NK-92 (cell line): ENCODE measurements at regions not wholly inside any gene's neighbourhood (a gene's known extent, or its start where the extent isn't known, plus 50 kb on each side); places are given as distances from the start of the nearest gene placed in this dataset.
"Not testable (repeated sequence)": the region's sequence is repeated elsewhere in the genome, so short reads cannot be mapped to it uniquely, and the experiment has no call there.

Experiments used
- DNase-seq: peaks from one replicate; lab custom pipeline; 2025; ENCODE audit not compliant: unreplicated experiment; lab: John Stamatoyannopoulos, UW

DNA sequence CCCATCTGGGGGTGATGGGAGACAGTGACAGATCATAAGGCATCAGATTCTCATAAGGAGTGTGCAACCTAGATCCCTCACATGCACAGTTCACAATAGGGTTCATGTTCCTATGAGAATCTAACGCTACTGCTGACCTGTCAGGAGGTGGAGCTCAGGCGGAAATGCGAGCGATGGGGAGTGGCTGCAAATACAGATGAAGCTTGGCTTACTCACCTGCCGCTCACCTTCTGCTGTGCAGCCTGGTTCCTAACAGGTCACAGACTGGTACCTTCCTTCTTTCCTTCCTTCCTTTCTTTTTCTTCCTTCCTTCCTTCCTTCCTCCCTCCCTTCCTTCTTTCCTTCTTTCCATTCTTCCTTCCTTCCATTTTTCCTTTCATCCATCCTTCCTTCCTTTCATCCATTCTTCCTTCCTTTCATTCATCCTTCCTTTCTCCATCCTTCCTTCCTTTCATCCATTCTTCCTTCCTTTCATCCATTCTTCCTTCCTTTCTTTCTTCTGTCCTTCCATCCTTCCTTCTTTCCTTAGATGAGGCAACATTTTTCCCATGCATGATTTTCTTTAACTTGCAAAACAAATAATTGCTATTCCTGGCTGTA lies 370.0 kb upstream of the AUTS2 start:
- no peak for DNase-seq

DNA sequence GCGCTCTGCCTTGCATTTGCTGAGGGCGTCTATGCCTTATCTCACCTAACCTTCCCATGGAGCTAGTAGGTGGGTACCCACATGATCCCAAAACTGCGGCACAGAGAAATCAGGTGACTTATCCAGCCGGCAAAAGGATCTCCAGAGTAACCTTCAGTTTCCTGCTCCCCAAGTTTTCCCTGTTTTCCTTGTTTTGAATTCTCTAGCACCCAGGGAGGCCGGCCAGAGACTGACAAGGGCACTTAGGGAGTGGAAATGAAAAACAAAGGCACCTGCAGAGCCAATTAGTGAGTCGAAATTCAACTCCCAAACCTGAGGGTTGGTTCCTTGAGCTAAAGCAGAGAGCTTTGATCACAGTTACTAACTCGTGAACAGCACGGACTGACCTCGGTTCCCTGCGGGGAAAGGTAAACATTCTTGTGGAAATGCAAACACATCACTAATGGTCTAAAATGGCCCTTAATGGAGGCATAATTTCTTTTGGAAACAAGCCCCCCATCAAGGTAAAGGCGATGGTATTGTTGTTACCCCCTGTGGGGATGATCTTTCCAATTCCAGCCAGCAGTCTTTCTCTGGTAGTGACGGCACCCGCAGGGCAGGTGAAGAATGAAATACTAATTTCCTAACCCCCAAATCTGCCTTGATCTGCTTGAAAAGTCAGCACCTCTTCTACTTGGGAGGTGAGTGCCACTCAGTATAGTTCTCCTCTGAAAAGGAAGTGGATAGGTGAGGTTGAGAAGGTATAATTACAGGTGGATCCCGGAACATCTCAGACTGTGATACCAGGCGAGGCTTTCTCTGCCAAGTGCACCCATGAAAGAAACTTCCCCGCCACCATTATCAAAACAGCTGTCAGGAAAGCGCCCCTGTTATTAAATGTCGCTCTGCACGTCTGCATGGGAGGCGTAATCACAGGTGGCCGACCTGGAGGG lies 365.6 kb upstream of the AUTS2 start:
- no peak for DNase-seq

DNA sequence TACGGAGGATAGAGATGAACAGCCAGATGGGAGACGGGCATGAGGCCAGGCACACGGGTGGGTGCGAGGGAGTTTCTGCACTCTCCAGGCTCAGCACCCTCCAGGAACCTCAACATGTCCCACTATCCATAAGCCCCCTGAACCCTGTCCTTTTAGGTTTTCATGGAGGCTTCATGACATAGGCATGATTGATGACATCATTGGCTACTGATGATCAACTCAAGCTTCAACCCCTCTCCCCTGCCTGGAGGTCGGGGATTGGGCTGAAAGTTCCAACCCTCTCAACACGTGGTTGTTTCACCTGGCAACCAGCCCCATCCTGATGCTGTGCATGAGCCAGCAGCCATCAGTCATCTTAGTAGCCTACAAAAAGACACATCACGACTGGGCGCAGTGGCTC lies 360.7 kb upstream of the AUTS2 start:
- no peak for DNase-seq

DNA sequence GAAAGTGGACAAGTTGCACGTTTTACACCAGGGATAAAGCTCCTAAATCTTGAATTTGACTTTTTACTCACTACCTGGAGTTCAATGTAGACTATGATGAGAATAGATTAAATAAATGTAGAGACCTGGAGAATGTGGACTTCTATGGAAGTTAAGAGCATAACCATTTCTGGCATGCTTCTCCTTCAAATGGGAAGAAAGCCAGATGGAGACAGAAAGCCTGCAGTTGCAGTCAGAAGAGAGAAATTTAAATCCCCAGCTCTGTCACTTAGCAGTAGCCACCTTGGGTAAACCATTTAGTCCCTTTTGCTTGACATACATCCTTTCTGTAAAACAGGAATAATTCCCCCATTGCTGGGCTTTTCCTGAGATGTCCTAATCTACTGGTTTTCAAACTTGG lies 355.3 kb upstream of the AUTS2 start:
- DNase-seq: no peak

DNA sequence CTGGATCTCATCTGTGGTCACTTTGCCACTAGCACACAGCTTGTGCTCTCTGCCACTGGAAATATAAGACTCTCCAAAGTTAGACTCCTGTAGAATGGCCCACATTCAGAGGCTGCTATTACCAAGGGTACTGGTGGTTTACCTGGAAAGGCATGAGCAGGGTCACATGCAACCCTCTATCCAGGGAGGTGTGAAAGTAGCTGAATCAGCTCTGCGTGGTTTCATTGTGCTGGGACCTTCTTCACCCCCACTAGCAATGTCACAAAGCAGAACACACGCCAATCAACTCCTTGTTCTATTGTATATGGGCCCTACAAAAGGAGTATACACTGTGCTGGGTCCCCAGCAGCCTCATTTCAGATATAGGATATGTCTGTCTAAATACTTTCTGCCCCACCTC lies 353.6 kb upstream of the AUTS2 start:
- no peak for DNase-seq

DNA sequence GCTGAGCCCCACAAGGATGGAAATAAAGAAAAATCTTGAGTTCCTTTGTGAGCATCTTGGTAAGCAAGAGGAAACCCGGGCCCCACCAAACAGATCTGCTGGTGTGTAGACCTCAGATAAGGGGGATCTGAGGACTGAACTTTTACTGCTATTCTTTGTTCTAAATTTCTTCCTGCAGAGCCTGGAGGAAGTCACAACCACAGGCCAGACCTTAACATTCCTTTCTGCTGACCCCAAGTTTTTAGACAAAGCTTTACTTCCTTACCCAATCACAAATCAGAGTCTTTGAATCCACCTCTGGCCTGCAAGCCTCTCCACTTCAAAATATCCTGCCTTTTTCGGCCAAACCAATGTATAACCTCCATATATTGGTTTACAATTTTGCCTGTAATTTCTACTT lies 352.6 kb upstream of the AUTS2 start:
- DNase-seq: no peak

DNA sequence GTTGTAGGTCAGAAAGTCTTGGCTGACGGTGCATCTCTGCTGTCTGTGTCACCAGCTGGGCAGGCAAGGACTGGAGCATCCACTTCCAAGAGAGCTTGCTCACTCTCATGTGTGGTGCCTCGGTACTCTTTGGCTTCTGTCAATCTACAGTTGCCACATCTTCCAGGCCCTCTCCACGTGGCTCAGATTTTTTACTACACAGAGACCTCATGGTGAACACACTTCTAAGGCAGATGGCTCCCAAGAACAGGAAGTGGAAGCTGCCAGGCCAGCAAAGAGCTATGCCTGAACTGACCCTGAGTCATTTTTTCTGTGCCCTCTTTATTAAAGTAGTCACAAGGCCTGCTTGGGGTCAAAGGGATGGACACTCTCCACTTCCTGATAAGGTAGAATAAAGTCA lies 351.5 kb upstream of the AUTS2 start:
- DNase-seq: no peak

DNA sequence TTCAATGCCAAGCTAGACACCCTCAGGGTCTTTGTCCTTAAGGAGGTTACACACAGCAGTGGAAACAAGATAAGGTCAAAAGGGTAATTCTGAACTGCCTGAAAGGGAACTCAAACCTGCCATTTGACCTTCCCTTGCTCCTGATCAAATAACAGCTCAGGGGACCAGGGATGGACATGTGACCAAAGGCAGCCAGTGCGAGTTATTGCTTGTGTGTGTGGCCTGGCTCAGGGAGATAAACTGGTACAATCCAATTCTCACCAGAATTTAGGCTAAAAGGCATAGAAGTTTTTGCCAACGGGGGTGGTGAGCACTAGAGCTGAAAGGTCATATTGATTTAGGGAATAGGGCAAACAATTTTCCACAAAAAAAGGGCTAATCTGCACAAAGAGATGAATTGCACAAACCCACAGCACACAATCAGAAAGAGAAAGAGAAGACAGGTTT lies 349.9 kb upstream of the AUTS2 start:
- DNase-seq: not testable (repeated sequence)

DNA sequence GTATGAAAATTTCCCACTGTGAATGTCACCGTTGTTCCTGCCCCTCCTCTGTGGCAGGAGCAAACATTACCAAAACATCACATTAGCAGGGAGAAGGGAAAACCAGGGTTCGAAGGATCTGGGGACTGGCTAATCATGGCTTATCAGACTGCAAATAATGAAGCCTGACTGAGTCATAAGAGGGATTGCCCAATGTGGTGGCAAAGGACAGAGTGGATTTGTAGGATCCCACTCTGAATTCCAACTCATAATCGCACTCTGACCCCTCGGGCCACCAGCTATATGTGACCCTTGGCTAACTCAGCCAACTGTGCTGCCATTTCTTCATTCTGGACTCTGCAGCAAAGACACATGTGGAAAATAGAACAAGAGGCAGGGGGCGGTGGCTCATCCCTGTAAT lies 347.3 kb upstream of the AUTS2 start:
- DNase-seq: no peak

DNA sequence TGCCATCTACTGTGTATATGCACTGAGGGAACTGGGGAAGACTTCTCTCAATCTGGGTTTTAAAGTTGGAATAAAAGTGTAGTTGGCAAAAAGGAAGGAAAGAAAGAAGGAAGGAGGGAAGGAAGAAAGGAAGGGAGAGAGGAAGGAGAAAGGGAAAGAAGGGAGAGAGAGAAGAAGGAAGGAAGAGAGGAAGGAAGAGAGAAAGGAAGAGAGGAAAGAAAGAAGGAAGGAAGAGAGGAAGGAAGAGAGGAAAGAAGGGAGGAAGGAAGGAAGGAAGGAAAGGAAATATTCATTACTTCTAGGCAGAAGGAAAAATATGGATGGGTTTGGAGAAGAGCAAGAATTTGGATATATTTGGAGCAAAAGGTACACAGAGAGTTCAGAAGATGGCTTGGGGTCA lies 343.6 kb upstream of the AUTS2 start:
- DNase-seq: no peak

DNA sequence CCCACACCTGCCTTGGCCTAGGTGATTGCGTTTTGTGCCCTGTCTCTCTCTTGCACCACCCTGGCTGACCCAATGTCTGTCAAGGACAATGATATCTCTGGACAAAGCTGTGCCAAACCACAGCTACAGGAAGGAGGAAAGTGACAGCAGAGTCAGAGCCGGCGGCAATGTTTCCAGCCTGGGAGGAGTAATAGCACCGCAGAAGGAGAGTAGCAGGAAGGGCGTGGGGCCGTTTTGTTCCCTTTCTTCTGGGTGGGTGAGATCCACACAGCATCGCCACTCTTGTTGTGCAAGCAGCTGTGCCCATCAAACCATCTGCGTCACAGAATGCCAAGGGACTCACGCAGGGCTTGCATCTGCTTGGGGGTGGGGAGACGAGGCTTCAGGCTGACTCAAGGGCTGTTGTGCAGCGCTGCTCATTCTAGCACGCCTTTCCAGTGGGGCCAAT lies 341.6 kb upstream of the AUTS2 start:
- no peak for DNase-seq

DNA sequence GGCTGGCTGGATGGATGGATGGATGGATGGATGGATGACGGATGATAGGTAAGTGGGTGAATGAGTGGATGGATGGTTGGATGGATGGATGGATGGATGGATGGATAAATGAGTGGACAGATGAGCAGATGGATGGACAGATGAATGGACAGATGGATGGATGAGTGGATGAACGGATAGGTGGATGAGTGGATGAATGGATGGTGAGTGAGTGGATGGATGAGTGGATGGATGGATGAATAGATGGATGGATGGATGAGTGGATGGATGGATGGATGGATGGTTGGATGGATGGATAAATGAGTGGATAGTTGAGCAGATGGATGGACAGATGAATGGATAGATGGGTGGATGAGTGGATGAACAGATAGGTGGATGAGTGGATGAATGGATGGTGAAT lies 340.7 kb upstream of the AUTS2 start:
- no peak for DNase-seq

DNA sequence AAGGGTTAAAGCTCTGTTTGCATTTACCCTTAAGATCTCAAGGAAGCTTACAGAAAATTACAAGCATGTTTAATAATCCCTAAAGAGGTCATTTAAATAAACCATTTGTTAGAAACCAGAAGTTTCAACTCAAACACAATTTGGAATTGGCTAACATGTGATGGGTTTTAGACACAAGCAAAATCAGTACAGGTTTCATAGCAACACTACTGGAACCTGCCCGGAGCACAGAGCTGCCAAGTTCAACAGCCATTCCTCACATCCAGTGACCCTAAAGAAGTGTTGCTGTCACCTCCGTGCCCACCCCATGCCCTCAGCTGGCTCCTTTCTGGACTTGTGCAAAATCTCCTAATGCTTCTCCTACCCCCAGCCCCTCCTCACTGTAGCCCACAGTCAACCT lies 338.8 kb upstream of the AUTS2 start:
- no peak for DNase-seq

DNA sequence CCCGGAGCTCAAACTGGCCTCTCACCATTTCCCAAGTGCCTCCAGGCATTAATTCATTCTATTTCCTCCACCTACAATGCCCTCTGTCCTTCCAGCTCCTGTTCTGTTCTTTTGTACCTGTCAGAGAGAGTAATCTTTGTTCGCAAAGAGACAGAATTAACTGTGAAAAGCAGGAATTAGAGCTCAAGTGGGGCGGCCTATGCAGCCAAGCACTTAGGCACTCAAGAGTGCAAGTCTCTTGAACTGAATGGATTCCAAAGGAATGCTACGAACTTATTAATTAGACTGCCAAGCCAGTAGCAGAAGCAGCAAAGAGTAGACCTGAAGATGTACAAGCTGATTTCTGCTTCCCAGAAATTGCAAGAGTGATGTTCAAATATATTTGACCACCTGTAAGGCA lies 338.3 kb upstream of the AUTS2 start:
- no peak for DNase-seq

DNA sequence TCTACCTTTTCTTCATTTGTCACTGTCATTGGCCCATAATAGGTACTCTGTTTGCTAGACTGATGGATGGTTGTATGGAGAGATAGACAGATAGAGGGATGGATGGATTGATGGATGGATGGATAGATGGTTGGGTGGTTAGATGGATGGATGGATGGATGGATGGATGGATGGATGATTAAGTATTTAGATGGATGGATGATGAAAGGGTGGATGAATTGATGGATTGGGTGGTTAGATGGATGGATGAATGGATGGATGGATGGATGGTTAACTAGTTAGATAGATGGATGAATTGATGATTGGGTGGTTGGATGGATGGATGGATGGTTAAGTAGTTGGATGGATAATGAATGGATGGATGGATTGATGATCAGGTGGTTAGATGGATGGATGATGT lies 334.7 kb upstream of the AUTS2 start:
- DNase-seq: no peak

DNA sequence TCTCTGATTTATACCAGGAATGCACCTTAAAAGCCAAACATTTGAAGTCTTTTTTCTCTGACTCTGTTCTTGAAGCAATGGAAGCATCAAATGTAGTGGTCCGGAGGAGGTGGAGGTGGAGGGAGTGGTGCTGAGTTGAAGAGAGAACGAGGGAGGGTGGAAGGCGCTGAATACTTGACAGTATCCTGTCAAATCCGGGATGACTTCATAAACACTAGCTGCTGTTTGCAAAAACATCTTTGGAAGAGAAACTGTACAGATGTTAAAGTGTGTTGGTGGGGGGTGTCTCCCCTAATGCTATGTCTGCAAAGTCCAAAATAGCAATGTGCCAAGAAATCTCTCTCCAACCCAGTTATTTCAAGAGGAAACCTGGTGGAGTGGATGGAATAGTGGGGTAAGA lies 328.5 kb upstream of the AUTS2 start:
- DNase-seq: no peak

DNA sequence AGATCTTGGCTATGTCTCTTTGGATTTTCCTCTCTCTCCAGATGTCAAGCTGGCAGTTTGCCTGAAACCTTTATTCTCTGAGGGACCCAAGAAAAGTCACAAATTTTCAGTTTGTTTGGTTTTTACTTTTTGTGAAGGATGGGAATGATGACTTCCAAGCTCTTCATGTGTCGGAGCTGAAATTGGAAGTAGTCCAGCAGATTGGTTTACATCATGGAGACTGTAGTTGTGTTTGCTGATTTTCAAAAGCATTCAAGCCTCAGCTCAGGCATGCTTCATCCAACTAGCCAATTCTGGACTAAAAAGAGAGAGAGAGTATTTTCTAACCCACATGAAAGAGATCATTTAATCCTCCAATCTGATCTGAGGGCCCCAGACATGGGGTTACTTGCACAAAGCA lies 326.2 kb upstream of the AUTS2 start:
- DNase-seq: no peak

DNA sequence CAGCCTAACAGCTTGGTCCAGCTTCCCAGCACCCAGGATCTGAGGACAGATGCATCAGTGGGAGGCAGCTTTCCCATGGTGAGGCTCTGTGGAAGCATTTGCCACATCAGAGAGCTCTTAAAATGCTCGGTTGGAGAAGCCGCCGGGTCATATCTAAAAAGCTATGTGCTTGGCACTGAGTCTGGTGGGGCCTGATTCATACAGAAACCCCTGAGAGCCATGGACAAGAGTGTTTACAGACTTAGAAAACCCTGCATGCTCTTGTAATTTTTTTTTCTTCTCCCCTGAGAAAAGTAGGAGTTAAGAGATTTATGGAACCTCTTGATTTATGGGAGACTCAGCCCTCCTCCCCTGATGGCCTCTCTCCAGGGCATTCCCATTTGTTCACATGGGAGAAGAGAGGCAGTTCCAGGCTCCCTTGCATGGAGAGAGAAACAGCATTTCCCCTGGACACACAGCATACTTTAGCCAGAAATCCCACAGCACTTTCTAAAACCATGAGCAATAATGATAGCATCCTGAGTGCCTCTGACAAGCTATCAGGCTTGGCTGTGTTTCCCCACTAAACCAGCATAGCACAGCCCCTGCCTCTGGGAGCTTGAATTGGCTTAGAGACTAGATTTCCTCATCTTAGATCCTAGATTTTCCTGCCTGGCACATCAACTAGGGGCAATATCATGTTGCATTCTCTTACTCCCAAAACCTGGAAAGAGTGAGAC lies 322.1 kb upstream of the AUTS2 start:
- no peak for DNase-seq

DNA sequence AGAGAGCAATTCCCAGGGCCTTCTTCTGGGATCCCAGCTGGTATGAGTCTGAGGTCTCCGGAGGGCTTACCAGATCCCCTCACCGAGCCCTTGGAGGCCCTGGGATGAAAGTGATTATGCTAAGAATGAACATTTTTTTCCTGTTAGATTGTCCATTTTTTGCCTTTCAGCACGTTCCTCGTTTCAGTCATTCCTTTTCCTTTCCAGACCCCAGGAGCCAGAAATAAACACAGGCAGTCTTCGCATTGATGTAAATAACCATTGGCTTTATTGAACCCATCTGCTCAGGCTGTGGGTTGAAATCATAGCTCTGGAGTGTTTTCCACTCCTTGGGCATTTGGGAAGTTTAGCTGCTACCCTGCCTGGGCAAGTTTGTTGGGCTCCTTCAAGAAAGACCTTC lies 320.9 kb upstream of the AUTS2 start:
- no peak for DNase-seq

DNA sequence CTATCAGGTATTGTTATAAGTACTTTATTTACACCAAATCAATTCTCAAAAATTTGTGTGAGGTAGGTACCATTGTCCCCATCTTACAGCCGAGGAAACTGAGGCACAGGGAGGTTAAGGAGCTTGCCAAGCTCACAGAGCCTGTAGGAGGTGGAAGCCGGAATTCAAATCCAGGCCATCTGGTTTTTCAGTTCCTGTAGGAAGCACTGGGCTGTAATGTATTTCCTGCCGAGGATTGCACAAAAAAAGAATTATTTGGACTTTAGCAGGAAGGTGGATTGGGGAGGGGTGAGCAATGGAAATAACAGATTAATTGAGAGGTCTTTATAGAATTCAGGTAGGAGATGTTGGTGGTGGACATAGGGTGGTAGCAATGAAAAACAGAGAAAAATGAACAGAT lies 315.3 kb upstream of the AUTS2 start:
- no peak for DNase-seq

DNA sequence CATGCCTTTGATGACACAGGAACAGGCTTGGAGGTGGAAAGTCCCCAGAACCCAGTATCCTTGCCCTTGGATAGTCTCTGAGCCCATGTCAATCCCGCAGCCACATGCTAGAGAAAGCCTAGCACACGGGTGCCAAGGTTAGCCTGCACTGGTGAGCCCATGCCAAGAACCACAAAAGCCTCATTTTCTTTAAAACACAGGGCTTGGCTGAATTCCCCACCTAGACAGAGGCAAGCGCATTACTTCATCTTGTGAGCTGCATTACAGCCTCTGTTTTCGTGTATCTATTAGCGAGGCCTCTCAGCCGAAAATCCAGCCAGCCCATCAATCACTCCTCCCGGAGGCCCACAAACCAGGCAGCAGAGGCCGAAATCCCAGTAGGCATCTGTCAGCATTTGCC lies 314.9 kb upstream of the AUTS2 start:
- DNase-seq: no peak

DNA sequence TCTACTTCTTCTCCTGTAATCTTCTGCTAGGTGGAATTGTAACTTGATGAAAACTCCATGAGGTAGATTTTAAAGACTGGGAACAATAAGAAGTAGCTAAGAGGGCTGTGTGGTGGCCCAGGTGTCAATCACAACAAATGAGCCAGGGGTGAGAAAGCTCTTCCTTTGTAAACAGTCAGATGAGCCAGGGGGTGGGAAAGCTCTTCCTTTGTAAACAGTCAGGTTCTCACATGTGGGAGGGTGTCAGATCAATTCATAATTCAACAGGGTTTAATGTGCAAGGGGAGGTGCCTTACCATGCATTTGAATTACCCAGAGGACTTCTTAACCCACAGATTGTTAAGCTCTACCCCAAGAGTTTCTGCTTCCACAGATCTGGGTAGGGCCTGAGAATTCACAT lies 312.4 kb upstream of the AUTS2 start:
- no peak for DNase-seq
